ENCODE measurements at regions not wholly inside any gene's neighbourhood (a gene's known extent, or its start where the extent isn't known, plus 50 kb on each side); places are given as distances from the start of the nearest gene placed in this dataset.

GRCh38 chr2:208648368-208648767 is 241.8 kb downstream of the PTH2R start:
- TF ChIP-seq CTCF (IDR thresholded peaks at IDR 0.05) = no peak
- DNase-seq (no peak), ATAC-seq (no peak)
- Histone ChIP-seq H3K4me3 (no peak overlapping the region), H3K4me1 (no peaks in the 10 kb centered on the region), H3K36me3 (no peaks in the 10 kb centered on the region), H3K27ac (no peak overlapping the region), H3K9me3 (no peaks in the 10 kb centered on the region), H3K27me3 (no peaks in the 10 kb centered on the region)
- intact Hi-C loops (cut with DNase I) = no loop called here

GRCh38 chr2:208653383-208653782 is 246.8 kb downstream of the PTH2R start:
- no peaks in the 10 kb centered on the region for H3K27me3 ChIP-seq
- peaks cover 5% of the 10 kb centered on the region for H3K4me1 ChIP-seq
- TF ChIP-seq CTCF (IDR thresholded peaks at IDR 0.05) = no peak
- H3K36me3 ChIP-seq = no peaks in the 10 kb centered on the region
- H3K9me3 ChIP-seq = no peaks in the 10 kb centered on the region
- H3K4me3 ChIP-seq = no peak overlapping the region
- no peak for ATAC-seq
- intact Hi-C loops (cut with DNase I) = no loop called here
- no peak overlapping the region for H3K27ac ChIP-seq
- no peak for DNase-seq

- no peaks in the 10 kb centered on the region for H3K9me3 ChIP-seq
- no peaks in the 10 kb centered on the region for H3K36me3 ChIP-seq
- DNase-seq (no peak), ATAC-seq (no peak)
- no peak overlapping the region for H3K27ac ChIP-seq
- TF ChIP-seq CTCF (IDR thresholded peaks at IDR 0.05) = no peak
- H3K4me1 ChIP-seq = peaks cover 5% of the 10 kb centered on the region
- intact Hi-C loops (cut with DNase I) = no loop called here
- no peak overlapping the region for H3K4me3 ChIP-seq
- no peaks in the 10 kb centered on the region for H3K27me3 ChIP-seq
Observed at GRCh38 chr2:208654056-208654455, 247.5 kb downstream of the PTH2R start.

- ATAC-seq = no peak
- intact Hi-C loops (cut with DNase I) = no loop called here
- no peak for DNase-seq
- Histone ChIP-seq H3K9me3 (no peaks in the 10 kb centered on the region), H3K4me1 (peaks cover 5% of the 10 kb centered on the region), H3K27me3 (no peaks in the 10 kb centered on the region), H3K27ac (no peak overlapping the region), H3K36me3 (no peaks in the 10 kb centered on the region), H3K4me3 (no peak overlapping the region)
- no peak for TF ChIP-seq CTCF (IDR thresholded peaks at IDR 0.05)
Observed at GRCh38 chr2:208657468-208657867, 250.9 kb downstream of the PTH2R start.

GRCh38 chr2:208669394-208669793 is 262.8 kb downstream of the PTH2R start:
- H3K4me3 ChIP-seq = no peak overlapping the region
- H3K4me1 ChIP-seq = no peaks in the 10 kb centered on the region
- H3K9me3 ChIP-seq = no peaks in the 10 kb centered on the region
- no peak for ATAC-seq
- H3K36me3 ChIP-seq = no peaks in the 10 kb centered on the region
- TF ChIP-seq CTCF (IDR thresholded peaks at IDR 0.05) = no peak
- no peak overlapping the region for H3K27ac ChIP-seq
- intact Hi-C loops (cut with DNase I) = no loop called here
- DNase-seq = no peak
- H3K27me3 ChIP-seq = no peaks in the 10 kb centered on the region

GRCh38 chr2:208671284-208671683 is 264.7 kb downstream of the PTH2R start:
- no peak for ATAC-seq

More at GRCh38 chr2:208671284-208671683, 264.7 kb downstream of the PTH2R start:
- no peak for TF ChIP-seq CTCF (IDR thresholded peaks at IDR 0.05)
- intact Hi-C loops (cut with DNase I) = no loop called here
- Histone ChIP-seq H3K4me1 (no peaks in the 10 kb centered on the region), H3K36me3 (no peaks in the 10 kb centered on the region), H3K9me3 (no peaks in the 10 kb centered on the region), H3K4me3 (no peak overlapping the region), H3K27ac (no peak overlapping the region), H3K27me3 (no peaks in the 10 kb centered on the region)
- no peak for DNase-seq
